KMS-11 (cell line): ENCODE measurements at regions not wholly inside any gene's neighbourhood (a gene's known extent, or its start where the extent isn't known, plus 50 kb on each side); places are given as distances from the start of the nearest gene placed in this dataset.

Source experiments
- H2AFZ ChIP-seq: fragments of 200-600 bp; sonication (generic); 2 replicates; pipeline ENCODE4 v1.6.1; 2016; ENCODE audit warnings: antibody characterized with exemption, mixed run types, low read depth
- H3K27ac ChIP-seq: fragments of 200-600 bp; sonication (generic); 2 replicates; pipeline ENCODE4 v1.6.1; 2016; ENCODE audit warnings: mild to moderate bottlenecking, mixed run types
- H3K27me3 ChIP-seq: fragments of 200-600 bp; sonication (generic); 2 replicates; pipeline ENCODE4 v1.6.1; 2017; ENCODE audit warnings: mild to moderate bottlenecking, low read depth, mixed run types, moderate library complexity; ENCODE audit not compliant: insufficient read depth
- H3K36me3 ChIP-seq: fragments of 200-600 bp; sonication (generic); 2 replicates; pipeline ENCODE4 v1.6.1; 2017; ENCODE audit warnings: mild to moderate bottlenecking, mixed run types; ENCODE audit not compliant: insufficient read depth
- H3K4me1 ChIP-seq: fragments of 200-600 bp; sonication (generic); 2 replicates; pipeline ENCODE4 v1.6.1; 2016; ENCODE audit warnings: mild to moderate bottlenecking, low read depth, mixed run types; ENCODE audit not compliant: poor library complexity, severe bottlenecking
- H3K4me2 ChIP-seq: fragments of 200-600 bp; sonication (generic); 2 replicates; pipeline ENCODE4 v1.7.0; 2016; ENCODE audit warnings: mild to moderate bottlenecking, mixed run types
- H3K4me3 ChIP-seq: fragments of 200-600 bp; sonication (generic); IDR thresholded peaks from 2 replicates; pipeline ENCODE4 v1.6.1; 2017; ENCODE audit warnings: low read depth, low read length, mixed read lengths; ENCODE audit not compliant: insufficient read depth
- H3K79me2 ChIP-seq: fragments of 200-600 bp; sonication (generic); 2 replicates; pipeline ENCODE4 v1.6.1; 2016; ENCODE audit warnings: low read depth, mixed run types; ENCODE audit not compliant: insufficient read depth
- H3K9ac ChIP-seq: fragments of 200-600 bp; sonication (generic); 2 replicates; pipeline ENCODE4 v1.6.1; 2016; ENCODE audit warnings: mild to moderate bottlenecking, mixed run types
- H4K20me1 ChIP-seq: fragments of 200-600 bp; sonication (generic); 2 replicates; pipeline ENCODE4 v1.6.1; 2016; ENCODE audit warnings: mild to moderate bottlenecking, mixed run types; ENCODE audit not compliant: insufficient read depth
- CTCF ChIP-seq: fragments of 200-600 bp; sonication (generic); conservative IDR thresholded peaks from 2 replicates; pipeline ENCODE4 v1.6.1; 2017; ENCODE audit warnings: low read depth, mild to moderate bottlenecking, antibody characterized with exemption, low read length, moderate library complexity, mixed read lengths

- H3K9ac ChIP-seq = no peak overlapping the region
- no peaks in the 10 kb centered on the region for H3K4me1 ChIP-seq
- no peaks in the 10 kb centered on the region for H3K36me3 ChIP-seq
- H3K27ac ChIP-seq = no peak overlapping the region
- no peak overlapping the region for H2AFZ ChIP-seq
- H3K4me2 ChIP-seq = no peak overlapping the region
- no peaks in the 10 kb centered on the region for H4K20me1 ChIP-seq
- H3K4me3 ChIP-seq = no peak overlapping the region
- H3K79me2 ChIP-seq = no peaks in the 10 kb centered on the region
- no peak for TF ChIP-seq CTCF
- no peaks in the 10 kb centered on the region for H3K27me3 ChIP-seq
Measured at GRCh38 chrX:57848857-57849256, 61.4 kb downstream of the ZXDA start.

GRCh38 chrX:57822818-57823217, 87.4 kb downstream of the ZXDA start:
- H2AFZ ChIP-seq = no peak overlapping the region
- no peak overlapping the region for H3K27ac ChIP-seq
- no peak overlapping the region for H3K4me2 ChIP-seq
- no peaks in the 10 kb centered on the region for H3K79me2 ChIP-seq
- no peaks in the 10 kb centered on the region for H4K20me1 ChIP-seq
- no peak overlapping the region for H3K4me3 ChIP-seq
- H3K27me3 ChIP-seq = no peaks in the 10 kb centered on the region
- H3K36me3 ChIP-seq = no peaks in the 10 kb centered on the region
- no peak overlapping the region for H3K9ac ChIP-seq
- TF ChIP-seq CTCF = no peak
- no peaks in the 10 kb centered on the region for H3K4me1 ChIP-seq

DNA sequence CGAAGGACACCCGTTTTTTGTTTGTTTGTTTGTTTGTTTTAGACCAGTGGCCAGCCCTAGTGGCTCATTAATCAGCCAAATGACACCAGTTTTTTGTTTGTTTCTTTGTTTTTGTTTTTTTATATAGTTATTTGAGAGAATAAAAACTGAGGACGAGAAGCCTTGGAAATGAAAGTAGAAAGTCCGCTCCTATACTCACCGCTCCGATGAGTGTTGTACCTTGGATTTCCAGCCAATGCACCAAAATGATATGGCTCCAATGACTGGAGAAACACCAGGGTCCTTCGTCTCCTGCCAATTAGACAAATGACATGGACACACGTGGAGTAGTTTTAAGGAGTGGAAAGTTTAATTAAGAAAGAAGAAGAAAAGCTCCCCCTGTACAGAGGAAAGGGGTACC, 87.9 kb downstream of the ZXDA start:
- no peak overlapping the region for H3K4me2 ChIP-seq

GRCh38 chrX:57821703-57822387, 88.4 kb downstream of the ZXDA start:
- Histone ChIP-seq H3K27ac (no peak overlapping the region), H4K20me1 (no peaks in the 10 kb centered on the region), H3K79me2 (no peaks in the 10 kb centered on the region), H3K27me3 (no peaks in the 10 kb centered on the region), H3K4me2 (0 out of 2 replicates have a peak overlapping the region, but pooled peaks have one; percentile 41), H2AFZ (peak overlapping the region; percentile 47), H3K4me1 (no peaks in the 10 kb centered on the region), H3K4me3 (no peak overlapping the region), H3K9ac (no peak overlapping the region), H3K36me3 (no peaks in the 10 kb centered on the region)
- peak; percentile 69 for TF ChIP-seq CTCF

More for the DNA sequence above, 87.9 kb downstream of the ZXDA start:
- H3K4me1 ChIP-seq = no peaks in the 10 kb centered on the region
- H3K9ac ChIP-seq = no peak overlapping the region
- no peaks in the 10 kb centered on the region for H3K27me3 ChIP-seq
- H3K36me3 ChIP-seq = no peaks in the 10 kb centered on the region
- H2AFZ ChIP-seq = no peak overlapping the region; the same call in 1 of the 2 replicates
- no peak overlapping the region for H3K27ac ChIP-seq
- no peaks in the 10 kb centered on the region for H3K79me2 ChIP-seq
- H3K4me3 ChIP-seq = no peak overlapping the region
- no peaks in the 10 kb centered on the region for H4K20me1 ChIP-seq
- TF ChIP-seq CTCF = no peak
